PC-3 (cell line): ENCODE measurements at regions not wholly inside any gene's neighbourhood (a gene's known extent, or its start where the extent isn't known, plus 50 kb on each side); places are given as distances from the start of the nearest gene placed in this dataset.

Experiments used
- ATAC-seq: fragments of 200-7000 bp; cut with Tn5 transposase; 2 replicates; pipeline ENCODE4 v1.9.1; 2020; ENCODE audit warnings: mild to moderate bottlenecking, moderate library complexity
- BruUV-seq: library from RNA; stranded (reverse); fragments of 400-500 nt; replicated peaks from 2 replicates; lab custom pipeline; 2021; lab: Mats Ljungman, UMichigan
- CTCF ChIA-PET: fragments of 300-600 bp; sonication (Branson Sonifier 250); formaldehyde crosslinking; loops from one replicate; lab custom pipeline; 2022; ENCODE audit warnings: antibody characterized with exemption; lab: Charles Lee
- POLR2A ChIA-PET: fragments of 300-600 bp; sonication (Branson Sonifier 250); formaldehyde crosslinking; loops from one replicate; lab custom pipeline; 2022; ENCODE audit warnings: antibody characterized with exemption; ENCODE audit not compliant: unreplicated experiment; lab: Charles Lee
- DNase-seq: peaks from one replicate; pipeline ENCODE4 v3.0.0-alpha.2; 2015
- H2AFZ ChIP-seq: fragments of 300-600 bp; sonication (generic); 2 replicates; pipeline ENCODE4 v1.6.0; 2016; ENCODE audit warnings: antibody characterized with exemption, low read length
- H3F3A ChIP-seq: fragments of 300-600 bp; sonication (generic); one replicate; pipeline ENCODE4 v1.6.0; 2017; ENCODE audit warnings: antibody characterized with exemption, low read length, control low read depth, mild to moderate bottlenecking; ENCODE audit not compliant: unreplicated experiment
- H3K27ac ChIP-seq: fragments of 300-600 bp; sonication (generic); 2 replicates; pipeline ENCODE4 v1.5.1; 2016; ENCODE audit warnings: mild to moderate bottlenecking, low read length
- H3K27me3 ChIP-seq: fragments of 300-600 bp; sonication (generic); 2 replicates; pipeline ENCODE4 v1.6.1; 2016; ENCODE audit warnings: low read length, mixed read lengths
- H3K36me3 ChIP-seq: fragments of 300-600 bp; sonication (generic); 2 replicates; pipeline ENCODE4 v1.6.1; 2016; ENCODE audit warnings: low read depth, mixed run types, low read length, mixed read lengths
- H3K4me1 ChIP-seq: fragments of 300-600 bp; sonication (generic); 2 replicates; pipeline ENCODE4 v1.5.1; 2016; ENCODE audit warnings: low read length; ENCODE audit not compliant: insufficient read depth
- H3K4me2 ChIP-seq: fragments of 300-600 bp; sonication (generic); 2 replicates; pipeline ENCODE4 v1.6.0; 2016; ENCODE audit warnings: low read length
- H3K4me3 ChIP-seq: fragments of 300-600 bp; sonication (generic); 2 replicates; pipeline ENCODE4 v1.5.1; 2016; ENCODE audit warnings: mild to moderate bottlenecking, low read length, mixed read lengths
- H3K79me2 ChIP-seq: fragments of 300-600 bp; sonication (generic); 2 replicates; pipeline ENCODE4 v1.6.1; 2017; ENCODE audit warnings: low read length, mixed read lengths
- H3K9ac ChIP-seq: fragments of 300-600 bp; sonication (generic); 2 replicates; pipeline ENCODE4 v1.6.0; 2016; ENCODE audit warnings: mild to moderate bottlenecking, low read length
- H3K9me2 ChIP-seq: fragments of 300-600 bp; sonication (generic); replicated peaks from 2 replicates; pipeline ENCODE4 v1.6.1; 2016; ENCODE audit warnings: mixed run types, low read length, mixed read lengths
- H3K9me3 ChIP-seq: fragments of 300-600 bp; sonication (generic); 2 replicates; pipeline ENCODE4 v1.6.1; 2016; ENCODE audit warnings: low read length, mixed read lengths
- H4K20me1 ChIP-seq: fragments of 300-600 bp; sonication (generic); 2 replicates; pipeline ENCODE4 v1.6.1; 2016; ENCODE audit warnings: low read length, mixed read lengths
- CTCF ChIP-seq: fragments of 300-600 bp; sonication (generic); conservative IDR thresholded peaks from 2 replicates; pipeline ENCODE4 v1.5.1; 2017; ENCODE audit warnings: antibody characterized with exemption, low read depth, mild to moderate bottlenecking, low read length
- EZH2 ChIP-seq: fragments of 300-600 bp; sonication (generic); IDR thresholded peaks from one replicate; pipeline ENCODE4 v1.6.1; 2017; ENCODE audit warnings: antibody characterized with exemption, mild to moderate bottlenecking, low read length; ENCODE audit not compliant: unreplicated experiment
- EZH2phosphoT487 ChIP-seq: fragments of 300-600 bp; sonication (generic); IDR thresholded peaks from 2 replicates; pipeline ENCODE4 v1.6.1; 2018; ENCODE audit warnings: mild to moderate bottlenecking, antibody characterized with exemption, low read length, borderline replicate concordance
- intact Hi-C: fragments of 100-400 bp; cut with micrococcal nuclease; formaldehyde crosslinking; loops from 2 replicates; pipeline ENCODE4 v1.9.0; 2023

GRCh38 chr1:81558291-81559076, 242.2 kb upstream of the ADGRL2 start:
- Histone ChIP-seq H3K9ac (no peak overlapping the region), H3K4me3 (no peak overlapping the region), H3K27me3 (no peaks in the 10 kb centered on the region), H3F3A (no peaks in the 10 kb centered on the region), H3K27ac (no peak overlapping the region), H3K9me3 (no peaks in the 10 kb centered on the region), H3K79me2 (no peaks in the 10 kb centered on the region), H2AFZ (no peak overlapping the region), H3K9me2 (no peaks in the 10 kb centered on the region), H3K36me3 (no peaks in the 10 kb centered on the region), H3K4me1 (peaks cover 7% of the 10 kb centered on the region; the same call in 1 of the 2 replicates), H4K20me1 (no peaks in the 10 kb centered on the region), H3K4me2 (no peak overlapping the region)
- ChIA-PET CTCF (no interaction called here), POLR2A (no interaction called here)
- intact Hi-C loops, result no loop called here
- TF ChIP-seq EZH2, result no peak
- no peak for TF ChIP-seq CTCF
- TF ChIP-seq EZH2phosphoT487, result no peak
- DNase-seq, result peak; percentile 30
- ATAC-seq, result no peak
- BruUV-seq, result no TSS peak

GRCh38 chr1:81556968-81557367, 243.8 kb upstream of the ADGRL2 start:
- H3K4me1 ChIP-seq, result peaks cover 7% of the 10 kb centered on the region; the same call in 1 of the 2 replicates
- DNase-seq (no peak), ATAC-seq (no peak)
- H3K9me3 ChIP-seq, result no peaks in the 10 kb centered on the region
- intact Hi-C loops, result no loop called here
- H3K27ac ChIP-seq, result no peak overlapping the region
- no peaks in the 10 kb centered on the region for H3K9me2 ChIP-seq
- H3K36me3 ChIP-seq, result no peaks in the 10 kb centered on the region
- no TSS peak for BruUV-seq
- TF ChIP-seq EZH2phosphoT487 (no peak), EZH2 (no peak), CTCF (no peak)
- no peak overlapping the region for H3K4me3 ChIP-seq
- no peak overlapping the region for H3K9ac ChIP-seq
- H3K79me2 ChIP-seq, result no peaks in the 10 kb centered on the region
- no peak overlapping the region for H3K4me2 ChIP-seq
- CTCF ChIA-PET, result no interaction called here
- H3K27me3 ChIP-seq, result no peaks in the 10 kb centered on the region
- no peaks in the 10 kb centered on the region for H3F3A ChIP-seq
- POLR2A ChIA-PET, result no interaction called here
- no peaks in the 10 kb centered on the region for H4K20me1 ChIP-seq
- no peak overlapping the region for H2AFZ ChIP-seq

- BruUV-seq, result no TSS peak
- POLR2A ChIA-PET, result no interaction called here
- no peaks in the 10 kb centered on the region for H3K79me2 ChIP-seq
- intact Hi-C loops, result loop anchor here (5.0 kb wide), 1 partner anchor 108 kb away; no protein-coding TSS in a partner anchor
- no peaks in the 10 kb centered on the region for H3F3A ChIP-seq
- no peak overlapping the region for H3K27ac ChIP-seq
- no peaks in the 10 kb centered on the region for H3K9me2 ChIP-seq
- H3K4me3 ChIP-seq, result no peak overlapping the region
- H3K9ac ChIP-seq, result no peak overlapping the region
- H2AFZ ChIP-seq, result no peak overlapping the region
- peaks cover 19% of the 10 kb centered on the region for H3K4me1 ChIP-seq
- DNase-seq (no peak), ATAC-seq (no peak)
- H4K20me1 ChIP-seq, result no peaks in the 10 kb centered on the region
- TF ChIP-seq EZH2phosphoT487 (no peak), EZH2 (no peak), CTCF (no peak)
- no peaks in the 10 kb centered on the region for H3K9me3 ChIP-seq
- H3K4me2 ChIP-seq, result no peak overlapping the region
- H3K27me3 ChIP-seq, result no peaks in the 10 kb centered on the region
- H3K36me3 ChIP-seq, result no peaks in the 10 kb centered on the region
- CTCF ChIA-PET, result no interaction called here
Measured at GRCh38 chr1:81554534-81554933, 246.2 kb upstream of the ADGRL2 start.
